LNCaP clone FGC (cell line): ENCODE measurements at regions not wholly inside any gene's neighbourhood (a gene's known extent, or its start where the extent isn't known, plus 50 kb on each side); places are given as distances from the start of the nearest gene placed in this dataset.

Source experiments
- DNase-seq: peaks from one replicate; pipeline ENCODE4 v3.0.0-alpha.2; 2011; ENCODE audit warnings: low read depth
- H3K4me3 ChIP-seq: 2 replicates; pipeline ENCODE4 v1.5.1; 2011; ENCODE audit warnings: mild to moderate bottlenecking, low read depth, low read length, control low read depth
- TF ChIP-seq, protein P1 (sequence below): IDR thresholded peaks from 2 replicates; pipeline ENCODE4 v1.5.1; 2012; ENCODE audit warnings: mild to moderate bottlenecking; ENCODE audit not compliant: control insufficient read depth, insufficient read depth; ENCODE audit errors: extremely low read depth

DNA sequence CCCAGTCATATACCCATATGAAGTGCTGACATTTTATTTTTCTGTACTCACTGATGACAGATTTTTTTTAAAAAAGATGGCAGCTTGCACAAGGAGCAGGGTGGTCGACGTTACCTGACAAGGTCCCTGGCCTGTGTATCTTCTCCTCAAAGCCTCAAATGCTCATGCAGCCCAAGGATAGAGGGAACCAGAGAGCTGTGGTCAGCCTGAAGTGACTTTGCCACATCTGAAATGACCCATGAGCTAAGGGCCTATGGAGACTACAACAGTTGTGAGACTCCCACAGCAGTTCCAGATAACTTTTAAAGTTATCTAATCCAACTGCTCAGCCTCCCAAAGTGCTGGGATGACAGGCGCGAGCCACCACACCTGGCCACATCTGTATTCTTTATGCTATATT, 131.1 kb downstream of the GLUL start:
- TF ChIP-seq, protein P1, sequence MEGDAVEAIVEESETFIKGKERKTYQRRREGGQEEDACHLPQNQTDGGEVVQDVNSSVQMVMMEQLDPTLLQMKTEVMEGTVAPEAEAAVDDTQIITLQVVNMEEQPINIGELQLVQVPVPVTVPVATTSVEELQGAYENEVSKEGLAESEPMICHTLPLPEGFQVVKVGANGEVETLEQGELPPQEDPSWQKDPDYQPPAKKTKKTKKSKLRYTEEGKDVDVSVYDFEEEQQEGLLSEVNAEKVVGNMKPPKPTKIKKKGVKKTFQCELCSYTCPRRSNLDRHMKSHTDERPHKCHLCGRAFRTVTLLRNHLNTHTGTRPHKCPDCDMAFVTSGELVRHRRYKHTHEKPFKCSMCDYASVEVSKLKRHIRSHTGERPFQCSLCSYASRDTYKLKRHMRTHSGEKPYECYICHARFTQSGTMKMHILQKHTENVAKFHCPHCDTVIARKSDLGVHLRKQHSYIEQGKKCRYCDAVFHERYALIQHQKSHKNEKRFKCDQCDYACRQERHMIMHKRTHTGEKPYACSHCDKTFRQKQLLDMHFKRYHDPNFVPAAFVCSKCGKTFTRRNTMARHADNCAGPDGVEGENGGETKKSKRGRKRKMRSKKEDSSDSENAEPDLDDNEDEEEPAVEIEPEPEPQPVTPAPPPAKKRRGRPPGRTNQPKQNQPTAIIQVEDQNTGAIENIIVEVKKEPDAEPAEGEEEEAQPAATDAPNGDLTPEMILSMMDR = no peak
- no peak for DNase-seq

DNA sequence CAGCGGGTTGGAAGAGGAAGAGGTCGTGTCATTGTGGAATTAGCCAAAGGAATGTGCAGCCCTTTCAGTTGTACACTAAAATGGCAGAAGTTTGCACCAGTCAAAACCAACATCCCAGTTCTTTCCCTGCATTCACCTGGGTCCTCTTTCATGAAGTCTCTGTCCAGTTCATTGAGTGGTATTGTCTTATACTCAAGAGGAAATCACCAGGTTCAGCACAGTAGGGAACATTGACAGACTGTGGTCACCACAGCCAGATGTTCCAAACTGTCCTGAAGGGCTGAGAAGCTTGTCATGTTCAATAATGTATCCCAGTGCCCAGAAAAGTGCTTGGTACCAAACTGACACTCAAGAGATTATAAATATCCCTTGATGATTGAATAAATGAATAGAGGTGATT, 131.6 kb downstream of the GLUL start:
- TF ChIP-seq, protein P1 = no peak
- H3K4me3 ChIP-seq = no peak overlapping the region
- no peak for DNase-seq

More for the DNA sequence above, 131.1 kb downstream of the GLUL start:
- no peak overlapping the region for H3K4me3 ChIP-seq

DNA sequence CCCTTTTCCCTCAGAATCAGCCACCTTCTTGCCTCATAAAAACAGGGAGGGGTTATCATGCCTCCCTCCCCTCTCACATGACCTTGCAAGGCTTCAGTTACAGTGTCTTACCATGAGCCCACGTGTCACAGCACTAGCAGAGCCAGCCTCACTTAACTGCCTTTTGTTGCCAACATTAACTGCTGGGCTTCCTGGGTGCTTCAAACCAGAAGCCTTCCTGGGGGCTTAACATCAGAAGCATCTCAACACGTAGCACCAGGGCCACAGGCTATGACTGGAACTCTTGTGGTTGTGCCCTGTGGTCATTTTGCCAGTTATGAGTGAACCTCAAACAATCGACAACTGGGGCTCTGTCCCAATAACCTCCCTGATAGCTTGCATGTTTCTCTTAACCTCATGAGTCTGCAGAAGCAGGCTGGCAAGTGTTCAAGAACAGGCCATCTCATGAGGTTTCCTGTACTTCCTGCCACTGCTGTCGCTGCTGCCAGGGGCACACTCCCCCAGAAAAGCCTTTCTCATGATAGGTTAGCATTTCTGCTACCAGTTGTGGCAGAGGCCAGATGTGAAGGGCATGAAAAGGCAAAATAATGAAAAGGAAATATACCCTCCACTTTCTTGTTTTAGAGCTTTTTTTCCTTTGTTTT, 132.2 kb downstream of the GLUL start:
- TF ChIP-seq, protein P1 = no peak
- H3K4me3 ChIP-seq = no peak overlapping the region
- no peak for DNase-seq

GRCh38 chr1:182257369-182258063, 134.1 kb downstream of the GLUL start:
- no peak overlapping the region for H3K4me3 ChIP-seq
- TF ChIP-seq, protein P1 = no peak
- DNase-seq = no peak

DNA sequence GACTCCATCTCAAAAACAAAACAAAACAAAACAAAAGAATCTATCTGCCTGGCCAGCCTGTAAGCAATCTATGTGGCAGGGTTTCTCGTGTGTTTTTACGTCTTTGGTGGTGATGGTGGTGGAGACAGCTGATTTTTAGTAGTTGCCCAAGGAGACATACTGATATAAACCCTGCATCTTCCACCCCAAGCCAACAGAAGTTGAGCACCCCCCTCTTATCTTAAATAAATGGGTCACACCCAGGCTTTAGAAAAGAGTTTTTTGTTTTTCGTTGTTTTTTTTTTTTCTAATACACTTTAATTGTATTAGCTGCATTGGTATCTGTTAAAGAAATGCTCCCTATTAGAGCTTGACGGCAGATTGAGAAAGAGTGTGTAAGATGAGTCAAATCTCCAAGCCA, 134.7 kb downstream of the GLUL start:
- no peak for DNase-seq
- no peak overlapping the region for H3K4me3 ChIP-seq
- TF ChIP-seq, protein P1 = no peak

DNA sequence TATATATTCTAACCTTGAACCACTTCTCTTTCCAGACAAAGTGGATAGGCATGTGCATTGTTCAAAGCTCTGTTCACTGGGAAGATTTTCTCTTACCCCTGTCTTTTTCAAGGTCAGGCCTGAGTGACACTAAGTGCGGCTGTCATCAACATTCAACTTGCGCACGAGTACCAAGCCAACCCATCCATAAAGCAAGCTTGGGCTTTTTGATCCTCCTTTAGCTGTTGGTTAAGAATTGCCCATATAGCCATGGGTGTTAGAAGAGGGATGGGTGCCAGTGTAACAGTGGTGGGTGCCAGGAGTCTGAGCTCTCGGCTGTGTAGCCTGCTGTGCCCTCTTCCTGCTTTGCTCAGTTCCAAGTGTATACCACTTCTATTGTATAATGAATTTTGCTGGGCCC, 136.1 kb downstream of the GLUL start:
- no peak for DNase-seq
- TF ChIP-seq, protein P1 = no peak
- no peak overlapping the region for H3K4me3 ChIP-seq

DNA sequence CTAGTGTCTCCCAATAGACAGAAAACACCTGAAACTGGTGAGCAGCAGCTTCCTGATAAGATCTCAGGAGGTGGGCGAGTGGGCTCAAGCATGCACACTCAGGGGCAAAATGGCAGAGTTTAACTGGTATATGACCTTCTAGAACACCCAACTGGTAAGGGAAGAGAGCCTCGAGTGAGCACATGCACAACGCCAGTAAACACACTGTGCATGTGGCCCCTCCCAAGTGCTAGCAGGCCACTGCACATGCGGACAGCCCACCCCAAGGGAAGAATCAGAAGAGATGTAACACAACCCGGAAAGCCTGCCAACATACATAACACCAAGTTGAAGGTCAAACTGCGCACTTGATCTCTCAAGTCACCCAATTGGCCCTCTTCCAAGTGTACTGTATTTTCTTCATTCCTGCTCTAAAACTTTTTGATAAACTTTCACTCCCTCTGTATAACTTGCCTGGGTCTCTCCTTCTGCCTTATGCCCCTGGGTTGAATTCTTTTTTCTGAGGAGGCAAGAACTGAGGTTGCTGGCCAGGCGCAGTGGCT, 138.2 kb downstream of the GLUL start:
- TF ChIP-seq, protein P1 = no peak
- no peak for DNase-seq

More for the DNA sequence above, 138.2 kb downstream of the GLUL start:
- H3K4me3 ChIP-seq = no peak overlapping the region
